ENCODE measurements at regions not wholly inside any gene's neighbourhood (a gene's known extent, or its start where the extent isn't known, plus 50 kb on each side); places are given as distances from the start of the nearest gene placed in this dataset.

GRCh38 chr5:18152671-18153070 lies 518.4 kb downstream of the TAF11L14 start:
- Histone ChIP-seq H3K36me3 (ENCODE audit: control insufficient read depth in 2 of 2, extremely low read depth in 1 of 2, insufficient read depth in 2 of 2, low read length in 2 of 2) (no peaks in the 10 kb centered on the region), H3K9me1 (ENCODE audit: control insufficient read depth, extremely low read depth, insufficient read depth, low read length) (no peaks in the 10 kb centered on the region), H3K4me2 (ENCODE audit: control insufficient read depth, extremely low read depth, insufficient read depth, low read depth, low read length) (no peak overlapping the region), H3K9ac (ENCODE audit: control insufficient read depth, extremely low read depth, insufficient read depth, low read length) (no peak overlapping the region), H3K9me3 (ENCODE audit: control insufficient read depth, low read depth, low read length) (no peaks in the 10 kb centered on the region), H3K4me1 (ENCODE audit: control insufficient read depth, extremely low read depth, insufficient read depth, low read length) (no peaks in the 10 kb centered on the region), H3K27me3 (ENCODE audit: control insufficient read depth, extremely low read depth, insufficient read depth, low read length) (no peaks in the 10 kb centered on the region), H3K4me3 (ENCODE audit: control insufficient read depth in 2 of 3, extremely low read depth in 1 of 3, insufficient read depth in 2 of 3, low read depth in 1 of 3, low read length in 3 of 3) (no peak overlapping the region), H3K27ac (ENCODE audit: control insufficient read depth, insufficient read depth, low read length) (no peak overlapping the region), H3K79me2 (ENCODE audit: control insufficient read depth, insufficient read depth, low read length) (no peaks in the 10 kb centered on the region), H2AFZ (ENCODE audit: control insufficient read depth, low read length) (no peak overlapping the region), H4K20me1 (ENCODE audit: control insufficient read depth, extremely low read depth, insufficient read depth, low read length) (no peaks in the 10 kb centered on the region)
- TF ChIP-seq CTCF (optimal IDR thresholded peaks at IDR 0.05 in 1 of 3, IDR thresholded peaks at IDR 0.05 in 1 of 3, conservative IDR thresholded peaks at IDR 0.05 in 1 of 3; ENCODE audit: extremely low read depth in 1 of 3, insufficient read depth in 2 of 3, low read length in 3 of 3) = no peak
- no peak for TF ChIP-seq EZH2 (IDR thresholded peaks at IDR 0.05; ENCODE audit: low read length)
- DNase-seq (ENCODE audit: low read depth, low spot score) = no peak
- dilution Hi-C loops (cut with MboI; ENCODE audit: extremely low pct_ligation_motif_present, low sequenced_read_pairs) = no loop called here
- FAIRE-seq = no peak

- Histone ChIP-seq H3K9me1 (ENCODE audit: control insufficient read depth, extremely low read depth, insufficient read depth, low read length) (no peaks in the 10 kb centered on the region), H3K36me3 (ENCODE audit: control insufficient read depth in 2 of 2, extremely low read depth in 1 of 2, insufficient read depth in 2 of 2, low read length in 2 of 2) (no peaks in the 10 kb centered on the region), H3K4me2 (ENCODE audit: control insufficient read depth, extremely low read depth, insufficient read depth, low read depth, low read length) (no peak overlapping the region), H2AFZ (ENCODE audit: control insufficient read depth, low read length) (no peak overlapping the region), H3K27me3 (ENCODE audit: control insufficient read depth, extremely low read depth, insufficient read depth, low read length) (no peaks in the 10 kb centered on the region), H3K79me2 (ENCODE audit: control insufficient read depth, insufficient read depth, low read length) (no peaks in the 10 kb centered on the region), H3K4me3 (ENCODE audit: control insufficient read depth in 2 of 3, extremely low read depth in 1 of 3, insufficient read depth in 2 of 3, low read depth in 1 of 3, low read length in 3 of 3) (no peak overlapping the region), H3K4me1 (ENCODE audit: control insufficient read depth, extremely low read depth, insufficient read depth, low read length) (no peaks in the 10 kb centered on the region), H3K27ac (ENCODE audit: control insufficient read depth, insufficient read depth, low read length) (no peak overlapping the region), H4K20me1 (ENCODE audit: control insufficient read depth, extremely low read depth, insufficient read depth, low read length) (no peaks in the 10 kb centered on the region), H3K9me3 (ENCODE audit: control insufficient read depth, low read depth, low read length) (no peaks in the 10 kb centered on the region), H3K9ac (ENCODE audit: control insufficient read depth, extremely low read depth, insufficient read depth, low read length) (no peak overlapping the region)
- DNase-seq (ENCODE audit: low read depth, low spot score) = no peak
- FAIRE-seq = no peak
- no peak for TF ChIP-seq EZH2 (IDR thresholded peaks at IDR 0.05; ENCODE audit: low read length)
- no peak for TF ChIP-seq CTCF (optimal IDR thresholded peaks at IDR 0.05 in 1 of 3, IDR thresholded peaks at IDR 0.05 in 1 of 3, conservative IDR thresholded peaks at IDR 0.05 in 1 of 3; ENCODE audit: extremely low read depth in 1 of 3, insufficient read depth in 2 of 3, low read length in 3 of 3)
- dilution Hi-C loops (cut with MboI; ENCODE audit: extremely low pct_ligation_motif_present, low sequenced_read_pairs) = no loop called here
Measured at GRCh38 chr5:18158166-18158565, 523.9 kb downstream of the TAF11L14 start.
